WERI-Rb-1 (cell line): ENCODE measurements at regions not wholly inside any gene's neighbourhood (a gene's known extent, or its start where the extent isn't known, plus 50 kb on each side); places are given as distances from the start of the nearest gene placed in this dataset.
A peak's percentile ranks its signal among the peaks of the same experiment; 100 is the strongest.
"Not testable (repeated sequence)": the region's sequence is repeated elsewhere in the genome, so short reads cannot be mapped to it uniquely, and the experiment has no call there.

Experiments
- DNase-seq: peaks from one replicate; pipeline ENCODE4 v3.0.0-alpha.2; 2020
- H3K27ac ChIP-seq: fragments of 250-450 bp; sonication (Bioruptor Pico); 2 replicates; pipeline ENCODE4 v1.5.1; 2020; ENCODE audit warnings: mild to moderate bottlenecking, moderate library complexity
- H3K27me3 ChIP-seq: fragments of 250-450 bp; sonication (Bioruptor Pico); 2 replicates; pipeline ENCODE4 v1.5.1; 2021; ENCODE audit warnings: mild to moderate bottlenecking, low read depth, moderate library complexity; ENCODE audit not compliant: insufficient read depth, severe bottlenecking
- H3K36me3 ChIP-seq: fragments of 250-450 bp; sonication (Bioruptor Pico); 2 replicates; pipeline ENCODE4 v1.5.1; 2020; ENCODE audit warnings: mild to moderate bottlenecking, moderate library complexity
- H3K4me3 ChIP-seq: 2 replicates; pipeline ENCODE4 v1.5.1; 2011; ENCODE audit warnings: low read depth, mild to moderate bottlenecking, control low read depth, low read length
- H3K9me3 ChIP-seq: fragments of 250-450 bp; sonication (Bioruptor Pico); 2 replicates; pipeline ENCODE4 v1.5.1; 2021; ENCODE audit warnings: mild to moderate bottlenecking, moderate library complexity; ENCODE audit not compliant: severe bottlenecking
- CTCF ChIP-seq: IDR thresholded peaks from 2 replicates; pipeline ENCODE4 v1.5.1; 2011; ENCODE audit warnings: low read depth, mild to moderate bottlenecking, control low read depth, inconsistent platforms, low read length

DNA sequence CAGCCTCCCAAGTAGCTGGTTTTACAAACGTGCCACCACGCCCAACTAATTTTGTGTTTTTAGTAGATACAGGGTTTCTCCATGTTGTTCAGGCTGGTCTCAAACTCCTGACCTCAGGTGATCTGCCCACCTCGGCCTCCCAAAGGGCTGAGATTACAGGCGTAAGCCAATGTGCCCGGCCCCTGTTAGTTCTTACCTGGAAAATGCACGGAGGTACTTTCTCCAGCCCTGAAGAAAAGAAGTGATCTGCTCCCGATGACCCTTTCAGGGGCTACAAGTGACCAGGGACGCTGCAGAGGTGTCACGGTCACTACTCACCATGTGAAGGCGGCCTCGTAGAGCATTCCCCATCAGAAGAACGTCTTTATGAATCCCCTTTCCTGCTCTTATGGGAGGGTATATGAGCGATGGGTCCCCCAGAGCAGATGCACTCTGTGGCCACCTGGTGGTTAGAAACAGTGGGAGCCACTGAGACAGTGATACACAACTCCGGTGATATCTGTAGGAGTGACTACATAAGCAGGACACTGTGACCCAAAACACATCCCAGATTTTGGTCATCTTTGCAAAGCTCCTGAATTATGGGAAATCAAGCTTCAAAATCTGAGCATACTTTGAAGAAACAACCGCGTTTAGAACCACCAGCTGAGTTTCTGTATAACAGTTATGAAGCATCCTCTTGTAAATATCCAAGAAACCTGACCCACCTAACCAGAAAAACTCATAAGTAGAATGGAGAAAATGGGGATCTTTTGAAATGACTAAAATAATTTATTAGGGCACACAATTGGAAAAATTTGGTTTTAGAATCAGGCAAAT is 102.7 kb upstream of the NBPF11 start:
- H3K4me3 ChIP-seq, H3K27ac ChIP-seq, H3K36me3 ChIP-seq, H3K9me3 ChIP-seq, H3K27me3 ChIP-seq: not testable (repeated sequence)
- peak; percentile 79 for DNase-seq
- peak; percentile 86 for TF ChIP-seq CTCF

DNA sequence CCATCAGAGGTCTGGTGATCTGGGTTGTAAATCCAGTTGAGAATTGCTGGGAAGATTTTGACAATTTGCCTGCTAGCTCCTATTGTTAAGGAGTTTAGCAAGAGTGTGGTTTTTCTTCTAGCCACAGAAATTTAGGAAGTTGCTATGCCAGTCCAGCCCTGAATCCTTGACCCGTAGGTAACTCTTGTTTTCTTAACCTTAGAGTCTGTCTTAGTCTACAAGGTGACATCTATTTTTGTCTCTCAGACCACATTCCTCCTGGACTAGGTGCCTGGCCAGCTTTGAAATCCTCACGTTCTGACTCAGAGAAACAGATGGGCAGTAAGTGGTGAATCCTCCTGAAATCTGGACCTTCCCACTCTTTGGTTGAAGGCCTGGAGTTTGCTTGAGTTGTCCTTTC is 101.7 kb upstream of the NBPF11 start:
- H3K27me3 ChIP-seq, H3K36me3 ChIP-seq: not testable (repeated sequence)

DNA sequence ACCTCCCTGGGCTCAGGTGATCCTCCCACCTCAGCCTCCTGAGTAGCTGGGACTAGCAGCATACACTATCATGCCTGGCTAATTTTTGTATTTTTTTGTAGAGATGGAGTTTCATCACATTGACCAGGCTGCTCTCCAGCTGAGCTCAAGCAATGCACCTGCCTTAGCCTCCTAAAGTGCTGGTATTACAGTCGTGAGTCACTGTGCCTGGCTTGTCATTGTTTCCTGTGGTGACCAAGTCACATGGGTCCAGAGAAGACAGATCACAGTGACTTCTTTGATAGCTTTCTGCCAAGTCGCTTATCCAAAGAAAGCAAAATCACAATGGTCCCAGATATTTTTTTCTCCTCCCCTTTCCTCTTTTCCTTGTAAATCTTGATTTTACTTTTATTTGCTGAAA is 96.7 kb upstream of the NBPF11 start:
- not testable (repeated sequence) for DNase-seq

More for the DNA sequence above, 101.7 kb upstream of the NBPF11 start:
- not testable (repeated sequence) for H3K27ac ChIP-seq, H3K9me3 ChIP-seq, H3K4me3 ChIP-seq, DNase-seq

DNA sequence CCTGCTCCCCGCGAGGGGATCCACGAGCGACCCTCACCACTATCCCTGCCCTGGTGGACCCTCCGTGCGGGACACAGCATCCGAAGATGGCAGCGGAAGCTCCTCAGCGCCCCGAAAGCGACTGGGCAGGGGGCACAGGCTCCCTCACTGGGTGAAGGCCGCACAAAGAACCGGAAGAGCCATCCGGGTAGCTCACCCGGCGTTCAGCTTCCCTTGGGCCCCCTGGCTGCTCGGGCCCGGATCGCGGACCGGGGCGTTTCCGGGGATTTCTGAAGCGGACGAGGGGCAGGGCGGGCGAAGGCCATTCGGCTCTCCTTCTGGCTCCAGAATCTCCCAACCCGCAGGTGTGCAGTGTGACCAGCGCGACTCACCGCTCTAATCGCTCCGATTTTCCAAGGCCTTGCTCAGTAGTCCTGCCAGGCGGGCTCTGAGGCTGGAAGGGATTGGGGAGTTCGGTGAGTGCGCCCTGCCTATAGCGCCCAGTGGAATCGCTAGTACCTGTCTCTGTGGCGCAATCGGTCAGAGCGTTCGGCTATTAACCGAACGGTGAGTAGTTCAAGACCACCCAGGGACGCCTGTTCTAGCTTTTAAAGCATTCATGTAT is 94.3 kb upstream of the NBPF11 start:
- not testable (repeated sequence) for H3K36me3 ChIP-seq, DNase-seq, H3K27ac ChIP-seq, H3K27me3 ChIP-seq, H3K4me3 ChIP-seq, H3K9me3 ChIP-seq

More for the DNA sequence above, 96.7 kb upstream of the NBPF11 start:
- H3K9me3 ChIP-seq, H3K36me3 ChIP-seq, H3K27ac ChIP-seq, H3K27me3 ChIP-seq, H3K4me3 ChIP-seq: not testable (repeated sequence)

- not testable (repeated sequence) for DNase-seq
Observed at GRCh38 chr1:148245843-148246242, 93.8 kb upstream of the NBPF11 start.

GRCh38 chr1:148245443-148245842 is 93.4 kb upstream of the NBPF11 start:
- H3K27me3 ChIP-seq, H3K4me3 ChIP-seq, DNase-seq, H3K36me3 ChIP-seq, H3K27ac ChIP-seq, H3K9me3 ChIP-seq: not testable (repeated sequence)

More at GRCh38 chr1:148245843-148246242, 93.8 kb upstream of the NBPF11 start:
- not testable (repeated sequence) for H3K27me3 ChIP-seq, H3K9me3 ChIP-seq, H3K27ac ChIP-seq, H3K4me3 ChIP-seq, H3K36me3 ChIP-seq

GRCh38 chr1:148233250-148233649 is 81.2 kb upstream of the NBPF11 start:
- H3K4me3 ChIP-seq, H3K27ac ChIP-seq, H3K9me3 ChIP-seq, DNase-seq, H3K27me3 ChIP-seq, H3K36me3 ChIP-seq: not testable (repeated sequence)

DNA sequence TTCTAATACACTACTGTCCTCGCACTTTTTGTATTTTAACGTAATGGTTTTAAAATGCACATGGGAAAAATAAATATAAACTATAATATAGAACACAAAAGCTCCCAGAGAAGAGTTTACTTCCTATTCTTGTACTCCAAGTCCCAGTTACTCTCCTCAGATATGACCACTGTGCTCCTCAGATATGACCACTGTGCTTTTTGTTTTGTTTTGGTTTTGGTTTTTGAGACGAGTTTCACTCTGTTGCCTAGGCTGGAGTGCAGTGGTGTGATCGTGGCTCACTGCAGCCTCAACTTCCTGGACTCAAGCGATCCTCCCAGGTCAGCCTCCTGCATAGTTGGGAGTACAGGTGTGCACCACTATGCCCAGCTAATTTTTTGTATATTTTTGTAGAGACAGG is 76.8 kb upstream of the NBPF11 start:
- H3K36me3 ChIP-seq, H3K4me3 ChIP-seq, H3K27ac ChIP-seq, H3K9me3 ChIP-seq, DNase-seq, H3K27me3 ChIP-seq: not testable (repeated sequence)

- H3K27me3 ChIP-seq, DNase-seq, H3K9me3 ChIP-seq, H3K27ac ChIP-seq, H3K4me3 ChIP-seq, H3K36me3 ChIP-seq: not testable (repeated sequence)
Observed at GRCh38 chr1:148222399-148223159, 70.5 kb upstream of the NBPF11 start.

- H3K27ac ChIP-seq: not testable (repeated sequence)
Observed at GRCh38 chr1:148221593-148221992, 69.5 kb upstream of the NBPF11 start.

GRCh38 chr1:148219229-148219628 is 67.1 kb upstream of the NBPF11 start:
- not testable (repeated sequence) for DNase-seq, H3K36me3 ChIP-seq, H3K27ac ChIP-seq, H3K27me3 ChIP-seq, H3K9me3 ChIP-seq, H3K4me3 ChIP-seq

More at GRCh38 chr1:148221593-148221992, 69.5 kb upstream of the NBPF11 start:
- DNase-seq, H3K36me3 ChIP-seq, H3K4me3 ChIP-seq, H3K27me3 ChIP-seq, H3K9me3 ChIP-seq: not testable (repeated sequence)

DNA sequence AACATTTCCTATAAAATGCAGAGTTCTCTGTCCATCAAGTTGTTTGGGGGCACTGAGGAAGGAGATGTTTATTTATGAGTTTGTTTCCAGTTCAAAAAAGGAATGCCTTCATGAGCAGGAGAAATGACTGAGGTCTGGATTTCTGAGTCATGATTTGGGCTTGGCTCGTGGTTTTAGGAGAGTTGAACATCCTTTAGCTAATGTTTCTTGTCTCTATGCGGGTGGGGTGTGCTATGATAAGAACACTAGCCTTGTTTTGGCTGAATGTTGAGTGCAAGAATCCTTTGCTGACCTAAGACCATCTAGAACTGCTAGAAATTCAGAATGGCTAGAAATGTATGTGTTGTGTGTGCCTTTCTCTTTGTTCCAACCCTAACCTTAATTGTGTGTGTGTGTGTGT is 59.1 kb upstream of the NBPF11 start:
- not testable (repeated sequence) for H3K27ac ChIP-seq, H3K9me3 ChIP-seq, H3K27me3 ChIP-seq, H3K4me3 ChIP-seq, DNase-seq, H3K36me3 ChIP-seq

DNA sequence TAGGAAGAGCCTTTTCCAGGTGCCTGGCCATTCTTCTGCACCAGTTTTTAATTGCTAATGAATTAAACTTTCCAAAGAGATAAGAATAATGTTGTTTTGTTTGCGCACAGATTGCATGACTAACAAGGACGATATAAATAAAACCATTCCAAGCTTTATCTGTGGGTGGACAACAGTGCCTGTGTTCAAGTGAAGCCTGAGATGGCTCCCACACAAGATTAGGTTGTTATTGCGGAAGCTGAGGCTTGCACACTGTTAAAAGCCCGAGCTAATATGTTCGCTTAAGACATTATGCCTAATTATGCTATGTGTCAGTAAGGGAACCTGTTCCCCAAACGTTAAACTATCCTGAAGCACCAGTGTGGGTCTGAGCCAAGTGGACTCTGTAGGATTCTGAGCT is 58.5 kb upstream of the NBPF11 start:
- H3K36me3 ChIP-seq, H3K9me3 ChIP-seq, H3K4me3 ChIP-seq, H3K27me3 ChIP-seq, H3K27ac ChIP-seq, DNase-seq: not testable (repeated sequence)
